A549 (cell line): ENCODE measurements at regions not wholly inside any gene's neighbourhood (a gene's known extent, or its start where the extent isn't known, plus 50 kb on each side); places are given as distances from the start of the nearest gene placed in this dataset.

Experiments used
- BHLHE40 ChIP-seq: IDR thresholded peaks from 2 replicates; pipeline ENCODE4 v1.6.1; 2012; ENCODE audit warnings: low read depth, low read length, inconsistent platforms
- EP300 ChIP-seq, 2 experiments: fragments of >200 bp; sonication (Bioruptor Twin); formaldehyde crosslinking; IDR thresholded peaks; 2 replicates in 1 of 2; 3 replicates in 1 of 2; pipeline ENCODE4 v1.6.1; 2016 to 2017
- NR3C1 ChIP-seq: fragments of >200 bp; sonication (Bioruptor Twin); formaldehyde crosslinking; IDR thresholded peaks from 3 replicates; pipeline ENCODE4 v1.6.1; 2017
- POLR2A ChIP-seq: IDR thresholded peaks from 2 replicates; pipeline ENCODE4 v1.6.1; 2012; ENCODE audit warnings: mild to moderate bottlenecking, low read length
- RFX5 ChIP-seq: fragments of 450-650 bp; IDR thresholded peaks from 2 replicates; pipeline ENCODE4 v1.7.1; 2014; ENCODE audit warnings: antibody characterized with exemption, mild to moderate bottlenecking, moderate library complexity
- RNF2 ChIP-seq: fragments of 200-600 bp; sonication (generic); IDR thresholded peaks from 2 replicates; pipeline ENCODE4 v1.6.1; 2016; ENCODE audit warnings: low read depth, mild to moderate bottlenecking, antibody characterized with exemption, moderate library complexity, borderline replicate concordance
- SREBF2 ChIP-seq: fragments of 450-650 bp; IDR thresholded peaks from 2 replicates; pipeline ENCODE4 v1.6.1; 2014; ENCODE audit warnings: mild to moderate bottlenecking, moderate library complexity
- TF ChIP-seq, protein P1 (sequence below): fragments of >200 bp; sonication (Bioruptor Twin); formaldehyde crosslinking; IDR thresholded peaks from 3 replicates; pipeline ENCODE4 v1.5.1; 2016
- TF ChIP-seq, protein P2 (sequence below): IDR thresholded peaks from 2 replicates; pipeline ENCODE4 v1.6.1; 2012

DNA sequence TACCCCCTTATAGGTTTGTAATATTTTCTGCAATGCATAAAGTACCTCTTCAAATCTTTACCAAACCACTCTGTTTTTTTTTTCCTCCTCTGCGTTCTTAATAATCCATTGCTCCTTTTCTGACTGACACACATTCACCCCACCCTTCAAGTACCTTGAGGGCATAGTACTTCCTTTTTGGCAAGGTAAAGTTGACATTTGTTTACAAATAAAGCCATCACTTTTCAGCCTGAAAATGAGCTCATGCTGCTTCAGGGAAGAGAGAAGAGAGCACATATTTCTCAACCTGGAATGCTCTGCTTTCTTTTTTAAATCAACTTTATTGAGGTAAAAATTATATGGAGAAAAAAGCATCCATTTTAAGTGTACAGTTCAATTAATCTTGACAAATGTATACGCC, 113.9 kb downstream of the AGTR2 start:
- TF ChIP-seq, protein P1, sequence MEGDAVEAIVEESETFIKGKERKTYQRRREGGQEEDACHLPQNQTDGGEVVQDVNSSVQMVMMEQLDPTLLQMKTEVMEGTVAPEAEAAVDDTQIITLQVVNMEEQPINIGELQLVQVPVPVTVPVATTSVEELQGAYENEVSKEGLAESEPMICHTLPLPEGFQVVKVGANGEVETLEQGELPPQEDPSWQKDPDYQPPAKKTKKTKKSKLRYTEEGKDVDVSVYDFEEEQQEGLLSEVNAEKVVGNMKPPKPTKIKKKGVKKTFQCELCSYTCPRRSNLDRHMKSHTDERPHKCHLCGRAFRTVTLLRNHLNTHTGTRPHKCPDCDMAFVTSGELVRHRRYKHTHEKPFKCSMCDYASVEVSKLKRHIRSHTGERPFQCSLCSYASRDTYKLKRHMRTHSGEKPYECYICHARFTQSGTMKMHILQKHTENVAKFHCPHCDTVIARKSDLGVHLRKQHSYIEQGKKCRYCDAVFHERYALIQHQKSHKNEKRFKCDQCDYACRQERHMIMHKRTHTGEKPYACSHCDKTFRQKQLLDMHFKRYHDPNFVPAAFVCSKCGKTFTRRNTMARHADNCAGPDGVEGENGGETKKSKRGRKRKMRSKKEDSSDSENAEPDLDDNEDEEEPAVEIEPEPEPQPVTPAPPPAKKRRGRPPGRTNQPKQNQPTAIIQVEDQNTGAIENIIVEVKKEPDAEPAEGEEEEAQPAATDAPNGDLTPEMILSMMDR, result no peak
- no peak for TF ChIP-seq RNF2
- TF ChIP-seq NR3C1, result no peak
- no peak for TF ChIP-seq POLR2A
- TF ChIP-seq BHLHE40, result no peak
- TF ChIP-seq SREBF2, result no peak
- TF ChIP-seq, protein P2, sequence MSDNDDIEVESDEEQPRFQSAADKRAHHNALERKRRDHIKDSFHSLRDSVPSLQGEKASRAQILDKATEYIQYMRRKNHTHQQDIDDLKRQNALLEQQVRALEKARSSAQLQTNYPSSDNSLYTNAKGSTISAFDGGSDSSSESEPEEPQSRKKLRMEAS, result no peak
- no peak for TF ChIP-seq RFX5
- no peak for TF ChIP-seq EP300 (IDR thresholded peaks at IDR 0.05)
